ENCODE measurements at regions not wholly inside any gene's neighbourhood (a gene's known extent, or its start where the extent isn't known, plus 50 kb on each side); places are given as distances from the start of the nearest gene placed in this dataset.
"Not testable (repeated sequence)": the region's sequence is repeated elsewhere in the genome, so short reads cannot be mapped to it uniquely, and the experiment has no call there.

DNA sequence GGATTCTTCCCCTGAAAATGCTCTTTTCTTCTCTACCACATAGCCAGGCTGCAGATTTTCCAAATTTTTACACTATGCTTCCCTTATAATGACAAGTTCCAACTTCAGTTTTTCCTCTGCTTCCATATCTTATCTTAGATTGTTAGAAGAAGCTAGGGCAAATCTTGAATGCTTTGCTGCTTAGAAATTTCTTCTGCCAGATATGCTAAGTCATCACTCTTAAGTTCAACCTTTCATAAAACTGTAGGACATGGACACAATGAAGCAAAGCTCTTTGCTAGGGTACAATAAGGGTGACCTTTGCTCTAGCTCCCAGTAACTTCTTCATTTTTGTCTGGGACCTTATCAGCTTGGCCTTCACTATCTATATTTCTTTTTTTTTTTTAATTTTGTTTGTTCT is 88.7 kb downstream of the NXNL2 start:
- Histone ChIP-seq H3K4me3 (ENCODE audit: low read length) (no peak overlapping the region), H3K27me3 (ENCODE audit: low read depth, low read length) (no peaks in the 10 kb centered on the region), H3K4me1 (ENCODE audit: low read length) (no peaks in the 10 kb centered on the region), H3K36me3 (replicated peaks; ENCODE audit: low read depth, low read length) (no peaks in the 10 kb centered on the region), H2AFZ (ENCODE audit: low read depth, low read length) (no peak overlapping the region), H3K9me3 (ENCODE audit: insufficient read depth, low read length) (no peaks in the 10 kb centered on the region), H3K9ac (ENCODE audit: low read length) (no peak overlapping the region), H3K79me2 (ENCODE audit: low read length) (no peaks in the 10 kb centered on the region), H3K27ac (ENCODE audit: low read length) (no peak overlapping the region), H4K20me1 (ENCODE audit: insufficient read depth, low read length) (no peaks in the 10 kb centered on the region), H3K4me2 (ENCODE audit: low read length) (no peak overlapping the region)
- no peak for TF ChIP-seq EZH2phosphoT487 (IDR thresholded peaks at IDR 0.05; ENCODE audit: low read depth)
- TF ChIP-seq, protein P1, sequence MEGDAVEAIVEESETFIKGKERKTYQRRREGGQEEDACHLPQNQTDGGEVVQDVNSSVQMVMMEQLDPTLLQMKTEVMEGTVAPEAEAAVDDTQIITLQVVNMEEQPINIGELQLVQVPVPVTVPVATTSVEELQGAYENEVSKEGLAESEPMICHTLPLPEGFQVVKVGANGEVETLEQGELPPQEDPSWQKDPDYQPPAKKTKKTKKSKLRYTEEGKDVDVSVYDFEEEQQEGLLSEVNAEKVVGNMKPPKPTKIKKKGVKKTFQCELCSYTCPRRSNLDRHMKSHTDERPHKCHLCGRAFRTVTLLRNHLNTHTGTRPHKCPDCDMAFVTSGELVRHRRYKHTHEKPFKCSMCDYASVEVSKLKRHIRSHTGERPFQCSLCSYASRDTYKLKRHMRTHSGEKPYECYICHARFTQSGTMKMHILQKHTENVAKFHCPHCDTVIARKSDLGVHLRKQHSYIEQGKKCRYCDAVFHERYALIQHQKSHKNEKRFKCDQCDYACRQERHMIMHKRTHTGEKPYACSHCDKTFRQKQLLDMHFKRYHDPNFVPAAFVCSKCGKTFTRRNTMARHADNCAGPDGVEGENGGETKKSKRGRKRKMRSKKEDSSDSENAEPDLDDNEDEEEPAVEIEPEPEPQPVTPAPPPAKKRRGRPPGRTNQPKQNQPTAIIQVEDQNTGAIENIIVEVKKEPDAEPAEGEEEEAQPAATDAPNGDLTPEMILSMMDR (IDR thresholded peaks at IDR 0.05; ENCODE audit: low read depth, low read length) = no peak

DNA sequence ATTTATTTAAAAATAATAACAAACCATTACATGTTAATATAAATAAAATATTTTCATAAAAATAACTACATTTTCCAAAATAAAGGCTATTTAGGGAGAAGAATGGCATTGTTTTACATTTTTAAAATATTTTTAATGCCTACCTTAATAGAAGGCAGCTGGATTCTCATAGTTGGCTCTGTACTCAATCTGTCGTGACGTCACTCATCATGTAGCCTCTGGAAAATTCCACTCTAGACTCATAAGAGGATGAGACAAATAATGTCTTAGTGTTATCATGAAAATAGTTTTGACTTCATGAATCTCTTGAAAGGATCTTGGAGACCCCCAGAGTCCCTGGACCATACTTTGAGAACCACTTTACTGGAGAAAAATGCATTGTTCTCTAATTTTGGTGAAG is 93.1 kb downstream of the NXNL2 start:
- H3K27me3 ChIP-seq (ENCODE audit: low read depth, low read length) = no peaks in the 10 kb centered on the region
- no peak overlapping the region for H3K4me2 ChIP-seq (ENCODE audit: low read length)
- no peaks in the 10 kb centered on the region for H3K36me3 ChIP-seq (replicated peaks; ENCODE audit: low read depth, low read length)
- H3K79me2 ChIP-seq (ENCODE audit: low read length) = no peaks in the 10 kb centered on the region
- no peak overlapping the region for H3K9ac ChIP-seq (ENCODE audit: low read length)
- no peak for TF ChIP-seq EZH2phosphoT487 (IDR thresholded peaks at IDR 0.05; ENCODE audit: low read depth)
- TF ChIP-seq, protein P1 (IDR thresholded peaks at IDR 0.05; ENCODE audit: low read depth, low read length) = no peak
- H4K20me1 ChIP-seq (ENCODE audit: insufficient read depth, low read length) = no peaks in the 10 kb centered on the region
- no peak overlapping the region for H3K27ac ChIP-seq (ENCODE audit: low read length)
- no peak overlapping the region for H2AFZ ChIP-seq (ENCODE audit: low read depth, low read length)
- H3K4me1 ChIP-seq (ENCODE audit: low read length) = no peaks in the 10 kb centered on the region
- H3K4me3 ChIP-seq (ENCODE audit: low read length) = no peak overlapping the region
- H3K9me3 ChIP-seq (ENCODE audit: insufficient read depth, low read length) = no peaks in the 10 kb centered on the region

DNA sequence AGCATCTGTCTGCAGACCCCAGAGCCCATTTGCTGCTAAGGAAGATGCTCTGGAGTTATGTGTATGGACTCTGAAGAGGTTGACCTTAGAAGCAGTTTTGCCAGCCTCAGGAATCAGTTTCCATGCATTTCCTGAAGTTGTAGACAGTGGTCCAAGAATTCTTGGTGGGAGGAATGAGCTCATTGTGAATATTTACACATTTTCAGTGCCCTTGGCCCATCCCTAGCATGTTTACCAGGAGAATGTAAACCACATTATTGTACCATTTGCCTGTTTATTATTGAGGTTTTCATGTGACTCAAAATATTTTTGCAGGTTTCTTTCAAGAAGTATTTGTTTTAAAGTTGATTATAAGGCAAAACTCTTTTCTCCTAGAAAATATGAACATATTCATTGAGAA is 93.8 kb downstream of the NXNL2 start:
- no peaks in the 10 kb centered on the region for H4K20me1 ChIP-seq (ENCODE audit: insufficient read depth, low read length)
- H3K27ac ChIP-seq (ENCODE audit: low read length) = no peak overlapping the region
- H3K4me2 ChIP-seq (ENCODE audit: low read length) = no peak overlapping the region
- H3K36me3 ChIP-seq (replicated peaks; ENCODE audit: low read depth, low read length) = no peaks in the 10 kb centered on the region
- no peak overlapping the region for H3K4me3 ChIP-seq (ENCODE audit: low read length)
- TF ChIP-seq EZH2phosphoT487 (IDR thresholded peaks at IDR 0.05; ENCODE audit: low read depth) = no peak
- TF ChIP-seq, protein P1 (IDR thresholded peaks at IDR 0.05; ENCODE audit: low read depth, low read length) = no peak
- no peaks in the 10 kb centered on the region for H3K27me3 ChIP-seq (ENCODE audit: low read depth, low read length)
- no peaks in the 10 kb centered on the region for H3K4me1 ChIP-seq (ENCODE audit: low read length)
- H3K9ac ChIP-seq (ENCODE audit: low read length) = no peak overlapping the region
- H3K79me2 ChIP-seq (ENCODE audit: low read length) = no peaks in the 10 kb centered on the region
- no peak overlapping the region for H2AFZ ChIP-seq (ENCODE audit: low read depth, low read length)
- H3K9me3 ChIP-seq (ENCODE audit: insufficient read depth, low read length) = no peaks in the 10 kb centered on the region

DNA sequence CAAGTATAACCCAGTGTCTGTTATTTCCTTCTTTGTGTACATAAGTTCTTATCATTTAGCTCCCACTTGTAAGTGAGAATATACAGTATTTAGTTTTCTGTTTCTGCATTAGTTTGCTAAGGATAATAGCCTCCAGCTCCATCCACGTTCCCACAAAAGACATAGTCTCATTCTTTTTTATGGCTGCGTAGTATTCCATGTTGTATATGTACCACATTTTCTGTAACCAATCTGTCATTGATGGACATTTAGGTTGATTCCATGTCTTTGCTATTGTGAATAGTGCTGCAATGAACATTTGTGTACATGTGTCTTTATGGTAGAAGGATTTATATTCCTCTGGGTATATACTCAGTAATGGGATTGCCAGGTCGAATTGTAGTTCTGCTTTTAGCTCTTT is 95.6 kb downstream of the NXNL2 start:
- not testable (repeated sequence) for H3K36me3 ChIP-seq (replicated peaks; ENCODE audit: low read depth, low read length); H3K9ac ChIP-seq (ENCODE audit: low read length); H3K9me3 ChIP-seq (ENCODE audit: insufficient read depth, low read length); H4K20me1 ChIP-seq (ENCODE audit: insufficient read depth, low read length); H3K4me2 ChIP-seq (ENCODE audit: low read length); H3K4me1 ChIP-seq (ENCODE audit: low read length); H3K27ac ChIP-seq (ENCODE audit: low read length); H3K27me3 ChIP-seq (ENCODE audit: low read depth, low read length); H3K4me3 ChIP-seq (ENCODE audit: low read length); H2AFZ ChIP-seq (ENCODE audit: low read depth, low read length); H3K79me2 ChIP-seq (ENCODE audit: low read length)

DNA sequence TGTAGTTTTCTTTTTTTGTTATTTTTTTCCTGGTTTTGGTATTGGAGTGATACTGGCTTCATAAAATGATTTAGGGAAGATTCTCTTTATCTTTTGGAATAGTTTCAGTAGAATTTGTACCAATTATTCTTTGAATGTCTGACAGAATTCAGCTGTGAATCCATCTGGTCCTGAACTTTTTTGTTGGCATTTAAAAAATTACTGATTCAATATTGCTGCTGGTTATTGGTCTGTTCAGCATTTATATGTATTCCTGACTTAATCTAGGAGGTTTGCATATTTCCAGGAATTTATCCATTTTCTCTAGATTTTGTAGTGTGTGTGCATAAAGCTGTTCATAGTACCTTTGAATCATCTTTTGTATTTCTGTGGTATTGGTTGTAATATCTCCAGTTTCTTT is 100.2 kb downstream of the NXNL2 start:
- Histone ChIP-seq H3K36me3 (replicated peaks; ENCODE audit: low read depth, low read length) (no peaks in the 10 kb centered on the region), H3K79me2 (ENCODE audit: low read length) (no peaks in the 10 kb centered on the region), H4K20me1 (ENCODE audit: insufficient read depth, low read length) (no peaks in the 10 kb centered on the region), H3K27me3 (ENCODE audit: low read depth, low read length) (no peaks in the 10 kb centered on the region), H3K27ac (ENCODE audit: low read length) (no peak overlapping the region), H3K4me1 (ENCODE audit: low read length) (no peaks in the 10 kb centered on the region), H3K9me3 (ENCODE audit: insufficient read depth, low read length) (no peaks in the 10 kb centered on the region), H3K4me2 (ENCODE audit: low read length) (no peak overlapping the region), H3K4me3 (ENCODE audit: low read length) (no peak overlapping the region), H2AFZ (ENCODE audit: low read depth, low read length) (no peak overlapping the region), H3K9ac (ENCODE audit: low read length) (no peak overlapping the region)
- TF ChIP-seq, protein P1 (IDR thresholded peaks at IDR 0.05; ENCODE audit: low read depth, low read length) = no peak
